DND-41 (cell line): ENCODE measurements at regions not wholly inside any gene's neighbourhood (a gene's known extent, or its start where the extent isn't known, plus 50 kb on each side); places are given as distances from the start of the nearest gene placed in this dataset.

Source experiments
- ATAC-seq: fragments of 200-7000 bp; cut with Tn5 transposase; 3 replicates; pipeline ENCODE4 v1.9.1; 2021; ENCODE audit warnings: low read depth; ENCODE audit not compliant: insufficient read depth
- DNase-seq: peaks from one replicate; pipeline ENCODE4 v3.0.0-alpha.2; 2020
- H2AFZ ChIP-seq: 2 replicates; pipeline ENCODE4 v1.6.0; 2012; ENCODE audit warnings: low read depth, low read length
- H3K27ac ChIP-seq: 2 replicates; pipeline ENCODE4 v1.5.1; 2012; ENCODE audit warnings: low read length, inconsistent platforms
- H3K27me3 ChIP-seq: fragments of 200-600 bp; sonication (generic); 2 replicates; pipeline ENCODE4 v1.6.0; 2012; ENCODE audit warnings: low read length, mild to moderate bottlenecking, inconsistent platforms; ENCODE audit not compliant: insufficient read depth, poor library complexity
- H3K36me3 ChIP-seq: 2 replicates; pipeline ENCODE4 v1.5.1; 2012; ENCODE audit warnings: low read length, inconsistent platforms; ENCODE audit not compliant: insufficient read depth
- H3K4me1 ChIP-seq: 2 replicates; pipeline ENCODE4 v1.5.1; 2012; ENCODE audit warnings: mild to moderate bottlenecking, low read length; ENCODE audit not compliant: insufficient read depth
- H3K4me2 ChIP-seq: 2 replicates; pipeline ENCODE4 v1.6.0; 2012; ENCODE audit warnings: mild to moderate bottlenecking, moderate library complexity, low read length, inconsistent platforms; ENCODE audit not compliant: insufficient read depth
- H3K4me3 ChIP-seq, 2 experiments: fragments of 200-600 bp in 1 of 2; shearing (Covaris generic) in 1 of 2; 2 replicates each; pipeline ENCODE4 v1.5.1; 2012 to 2016; ENCODE audit warnings: inconsistent platforms in 2 of 2, low read length in 2 of 2, mild to moderate bottlenecking in 2 of 2, low read depth in 1 of 2, moderate library complexity in 1 of 2
- H3K79me2 ChIP-seq: 2 replicates; pipeline ENCODE4 v1.6.0; 2012; ENCODE audit warnings: low read length, inconsistent platforms; ENCODE audit not compliant: insufficient read depth
- H3K9ac ChIP-seq: 2 replicates; pipeline ENCODE4 v1.6.0; 2012; ENCODE audit warnings: low read depth, mild to moderate bottlenecking, inconsistent platforms, low read length, moderate library complexity
- H3K9me3 ChIP-seq: 2 replicates; pipeline ENCODE4 v1.5.1; 2012; ENCODE audit warnings: low read length, moderate library complexity, mild to moderate bottlenecking, inconsistent platforms; ENCODE audit not compliant: insufficient read depth, severe bottlenecking
- H4K20me1 ChIP-seq: 2 replicates; pipeline ENCODE4 v1.6.0; 2012; ENCODE audit warnings: low read length; ENCODE audit not compliant: insufficient read depth
- CTCF ChIP-seq: IDR thresholded peaks from 2 replicates; pipeline ENCODE4 v1.5.1; 2012; ENCODE audit warnings: borderline replicate concordance, low read length, moderate library complexity, mild to moderate bottlenecking; ENCODE audit not compliant: poor library complexity, severe bottlenecking; ENCODE audit errors: extremely low read depth
- EZH2 ChIP-seq: IDR thresholded peaks from 3 replicates; pipeline ENCODE4 v1.6.1; 2012; ENCODE audit warnings: borderline replicate concordance, low read depth, mild to moderate bottlenecking, moderate library complexity, low read length, inconsistent platforms; ENCODE audit not compliant: severe bottlenecking

- no peak overlapping the region for H3K4me2 ChIP-seq
- H3K36me3 ChIP-seq = no peaks in the 10 kb centered on the region
- H3K9me3 ChIP-seq = no peaks in the 10 kb centered on the region
- H3K4me1 ChIP-seq = peaks cover 25% of the 10 kb centered on the region
- no peak overlapping the region for H3K9ac ChIP-seq
- no peak overlapping the region for H2AFZ ChIP-seq
- no peak for TF ChIP-seq CTCF
- no peak for TF ChIP-seq EZH2
- no peak overlapping the region for H3K27ac ChIP-seq
- no peaks in the 10 kb centered on the region for H3K79me2 ChIP-seq
- H3K27me3 ChIP-seq = peaks cover 70% of the 10 kb centered on the region
- DNase-seq (peak; percentile 48), ATAC-seq (peak; percentile 92)
- H4K20me1 ChIP-seq = 0 out of 2 replicates have a peak, but pooled peaks cover 5% of the 10 kb centered on the region
- no peak overlapping the region for H3K4me3 ChIP-seq
These were observed 417.2 kb upstream of the KAZN start for GRCh38 chr1:14181191-14181795.

GRCh38 chr1:14182856-14183255 is 415.6 kb upstream of the KAZN start:
- Histone ChIP-seq H3K4me3 (no peak overlapping the region), H4K20me1 (0 out of 2 replicates have a peak, but pooled peaks cover 5% of the 10 kb centered on the region), H3K4me2 (no peak overlapping the region), H3K27me3 (peaks cover 70% of the 10 kb centered on the region), H2AFZ (no peak overlapping the region), H3K27ac (no peak overlapping the region), H3K4me1 (peaks cover 25% of the 10 kb centered on the region), H3K9me3 (no peaks in the 10 kb centered on the region), H3K79me2 (no peaks in the 10 kb centered on the region), H3K36me3 (no peaks in the 10 kb centered on the region), H3K9ac (no peak overlapping the region)
- peak; percentile 18 for DNase-seq
- TF ChIP-seq CTCF (no peak), EZH2 (no peak)
- peak; percentile 79 for ATAC-seq

- Histone ChIP-seq H3K27me3 (peaks cover 72% of the 10 kb centered on the region), H2AFZ (no peak overlapping the region), H3K9me3 (no peaks in the 10 kb centered on the region), H4K20me1 (0 out of 2 replicates have a peak, but pooled peaks cover 5% of the 10 kb centered on the region), H3K36me3 (no peaks in the 10 kb centered on the region), H3K79me2 (no peaks in the 10 kb centered on the region), H3K4me1 (peaks cover 25% of the 10 kb centered on the region), H3K4me3 (no peak overlapping the region), H3K4me2 (no peak overlapping the region), H3K27ac (no peak overlapping the region), H3K9ac (no peak overlapping the region)
- TF ChIP-seq EZH2 (no peak), CTCF (no peak)
- DNase-seq = no peak
- ATAC-seq = no peak
These were observed 415.2 kb upstream of the KAZN start for GRCh38 chr1:14183329-14183728.
